ENCODE measurements at regions not wholly inside any gene's neighbourhood (a gene's known extent, or its start where the extent isn't known, plus 50 kb on each side); places are given as distances from the start of the nearest gene placed in this dataset.

- no peaks in the 10 kb centered on the region for H3K36me3 ChIP-seq
- no peak overlapping the region for H3K4me3 ChIP-seq
- no peak overlapping the region for H3K27ac ChIP-seq
- H3K9me3 ChIP-seq: no peaks in the 10 kb centered on the region
- TF ChIP-seq CTCF (IDR thresholded peaks at IDR 0.05 in 4 of 5, conservative IDR thresholded peaks at IDR 0.05 in 1 of 5) (no peak), POLR2A (IDR thresholded peaks at IDR 0.05) (no peak)
- DNase-seq (no peak), ATAC-seq (no peak)
- in situ Hi-C loops (cut with MboI; ENCODE audit: low sequenced_read_pairs in 4 of 4): no loop called here
- intact Hi-C loops (cut with DNase I; ENCODE audit: low total_unique reads): no loop called here
- no peaks in the 10 kb centered on the region for H3K27me3 ChIP-seq
- H3K4me1 ChIP-seq: no peaks in the 10 kb centered on the region
Observed at GRCh38 chr1:68936530-68936929, 439.6 kb upstream of the DEPDC1 start.

- H3K4me3 ChIP-seq: no peak overlapping the region
- DNase-seq: no peak
- no peaks in the 10 kb centered on the region for H3K36me3 ChIP-seq
- no peaks in the 10 kb centered on the region for H3K27me3 ChIP-seq
- in situ Hi-C loops (cut with MboI; ENCODE audit: low sequenced_read_pairs in 4 of 4) (no loop called here), intact Hi-C loops (cut with DNase I; ENCODE audit: low total_unique reads) (no loop called here)
- no peaks in the 10 kb centered on the region for H3K9me3 ChIP-seq
- no peaks in the 10 kb centered on the region for H3K4me1 ChIP-seq
- no peak overlapping the region for H3K27ac ChIP-seq
- TF ChIP-seq CTCF (IDR thresholded peaks at IDR 0.05 in 4 of 5, conservative IDR thresholded peaks at IDR 0.05 in 1 of 5): no peak
- TF ChIP-seq POLR2A (IDR thresholded peaks at IDR 0.05): no peak
- no peak for ATAC-seq
Observed at GRCh38 chr1:68938051-68938666, 441.3 kb upstream of the DEPDC1 start.

GRCh38 chr1:68950036-68950435 lies 453.2 kb upstream of the DEPDC1 start:
- Histone ChIP-seq H3K27ac (no peak overlapping the region), H3K27me3 (no peaks in the 10 kb centered on the region), H3K4me1 (no peaks in the 10 kb centered on the region), H3K9me3 (no peaks in the 10 kb centered on the region), H3K4me3 (no peak overlapping the region), H3K36me3 (no peaks in the 10 kb centered on the region)
- intact Hi-C loops (cut with DNase I; ENCODE audit: low total_unique reads) (no loop called here), in situ Hi-C loops (cut with MboI; ENCODE audit: low sequenced_read_pairs in 4 of 4) (no loop called here)
- DNase-seq: no peak
- ATAC-seq: no peak
- TF ChIP-seq POLR2A (IDR thresholded peaks at IDR 0.05) (no peak), CTCF (IDR thresholded peaks at IDR 0.05 in 4 of 5, conservative IDR thresholded peaks at IDR 0.05 in 1 of 5) (no peak)

- H3K9me3 ChIP-seq: no peaks in the 10 kb centered on the region
- in situ Hi-C loops (cut with MboI; ENCODE audit: low sequenced_read_pairs in 4 of 4) (no loop called here), intact Hi-C loops (cut with DNase I; ENCODE audit: low total_unique reads) (no loop called here)
- no peak overlapping the region for H3K4me3 ChIP-seq
- H3K4me1 ChIP-seq: no peaks in the 10 kb centered on the region
- H3K27me3 ChIP-seq: no peaks in the 10 kb centered on the region
- ATAC-seq (no peak), DNase-seq (no peak)
- no peak for TF ChIP-seq CTCF (IDR thresholded peaks at IDR 0.05 in 4 of 5, conservative IDR thresholded peaks at IDR 0.05 in 1 of 5)
- no peak for TF ChIP-seq POLR2A (IDR thresholded peaks at IDR 0.05)
- H3K27ac ChIP-seq: no peak overlapping the region
- H3K36me3 ChIP-seq: no peaks in the 10 kb centered on the region
Observed at GRCh38 chr1:68953311-68953710, 456.4 kb upstream of the DEPDC1 start.

- intact Hi-C loops (cut with DNase I; ENCODE audit: low total_unique reads) (no loop called here), in situ Hi-C loops (cut with MboI; ENCODE audit: low sequenced_read_pairs in 4 of 4) (no loop called here)
- DNase-seq: no peak
- H3K4me3 ChIP-seq: no peak overlapping the region
- H3K36me3 ChIP-seq: no peaks in the 10 kb centered on the region
- H3K4me1 ChIP-seq: no peaks in the 10 kb centered on the region
- no peak for TF ChIP-seq POLR2A (IDR thresholded peaks at IDR 0.05)
- no peak for TF ChIP-seq CTCF (IDR thresholded peaks at IDR 0.05 in 4 of 5, conservative IDR thresholded peaks at IDR 0.05 in 1 of 5)
- no peak for ATAC-seq
- H3K9me3 ChIP-seq: no peaks in the 10 kb centered on the region
- H3K27ac ChIP-seq: no peak overlapping the region
- H3K27me3 ChIP-seq: no peaks in the 10 kb centered on the region
Observed at GRCh38 chr1:68954841-68955240, 458.0 kb upstream of the DEPDC1 start.

Measured in gastrocnemius medialis (tissue), 4 donors.